ENCODE measurements at regions not wholly inside any gene's neighbourhood (a gene's known extent, or its start where the extent isn't known, plus 50 kb on each side); places are given as distances from the start of the nearest gene placed in this dataset.

- no peak for TF ChIP-seq CTCF (IDR thresholded peaks at IDR 0.05; ENCODE audit: unreplicated experiment)
- Mint-ChIP-seq H3K36me3 (ENCODE audit: insufficient read depth, unreplicated experiment) (no peaks in the 10 kb centered on the region), H3K27ac (ENCODE audit: low read depth, unreplicated experiment) (no peak overlapping the region), H3K9me3 (ENCODE audit: unreplicated experiment) (no peaks in the 10 kb centered on the region), H3K27me3 (ENCODE audit: insufficient read depth, unreplicated experiment) (peaks cover 33% of the 10 kb centered on the region), H3K4me3 (ENCODE audit: unreplicated experiment) (no peak overlapping the region), H3K4me1 (ENCODE audit: insufficient read depth, unreplicated experiment) (no peaks in the 10 kb centered on the region)
- ChIA-PET POLR2A (no interaction called here), CTCF (no interaction called here)
- no TSS peak for BruUV-seq (replicated peaks)
- intact Hi-C loops (cut with micrococcal nuclease): no loop called here
- DNase-seq (ENCODE audit: unreplicated experiment): no peak
These were observed 145.0 kb downstream of the SLC24A2 start for GRCh38 chr9:19643875-19644274.

- peaks cover 33% of the 10 kb centered on the region for H3K27me3 Mint-ChIP-seq (ENCODE audit: insufficient read depth, unreplicated experiment)
- TF ChIP-seq CTCF (IDR thresholded peaks at IDR 0.05; ENCODE audit: unreplicated experiment): no peak
- POLR2A ChIA-PET: no interaction called here
- CTCF ChIA-PET: interaction anchor here (0.6 to 1.2 kb wide), 2 partner anchors 34 to 169 kb away, joined by 3 to 4 read pairs; no protein-coding TSS in a partner anchor
- no peak overlapping the region for H3K27ac Mint-ChIP-seq (ENCODE audit: low read depth, unreplicated experiment)
- no peaks in the 10 kb centered on the region for H3K4me1 Mint-ChIP-seq (ENCODE audit: insufficient read depth, unreplicated experiment)
- intact Hi-C loops (cut with micrococcal nuclease): no loop called here
- no TSS peak for BruUV-seq (replicated peaks)
- DNase-seq (ENCODE audit: unreplicated experiment): no peak
- no peaks in the 10 kb centered on the region for H3K9me3 Mint-ChIP-seq (ENCODE audit: unreplicated experiment)
- no peaks in the 10 kb centered on the region for H3K36me3 Mint-ChIP-seq (ENCODE audit: insufficient read depth, unreplicated experiment)
- no peak overlapping the region for H3K4me3 Mint-ChIP-seq (ENCODE audit: unreplicated experiment)
These were observed 146.6 kb downstream of the SLC24A2 start for GRCh38 chr9:19642256-19642655.

- DNase-seq (ENCODE audit: unreplicated experiment): peak; percentile 3
- Mint-ChIP-seq H3K27ac (ENCODE audit: low read depth, unreplicated experiment) (no peak overlapping the region), H3K36me3 (ENCODE audit: insufficient read depth, unreplicated experiment) (no peaks in the 10 kb centered on the region), H3K9me3 (ENCODE audit: unreplicated experiment) (no peaks in the 10 kb centered on the region), H3K27me3 (ENCODE audit: insufficient read depth, unreplicated experiment) (peaks cover 41% of the 10 kb centered on the region), H3K4me1 (ENCODE audit: insufficient read depth, unreplicated experiment) (no peaks in the 10 kb centered on the region), H3K4me3 (ENCODE audit: unreplicated experiment) (no peak overlapping the region)
- no TSS peak for BruUV-seq (replicated peaks)
- ChIA-PET POLR2A (no interaction called here), CTCF (interaction anchor here (1.2 to 1.4 kb wide), 2 partner anchors 33 to 176 kb away, joined by 3 read pairs; no protein-coding TSS in a partner anchor)
- intact Hi-C loops (cut with micrococcal nuclease): loop anchor here (2.0 kb wide), 1 partner anchor 148 kb away; no protein-coding TSS in a partner anchor
- no peak for TF ChIP-seq CTCF (IDR thresholded peaks at IDR 0.05; ENCODE audit: unreplicated experiment)
These were observed 147.8 kb downstream of the SLC24A2 start for GRCh38 chr9:19641046-19641445.

- no TSS peak for BruUV-seq (replicated peaks)
- Mint-ChIP-seq H3K4me3 (ENCODE audit: unreplicated experiment) (no peak overlapping the region), H3K4me1 (ENCODE audit: insufficient read depth, unreplicated experiment) (no peaks in the 10 kb centered on the region), H3K9me3 (ENCODE audit: unreplicated experiment) (no peaks in the 10 kb centered on the region), H3K36me3 (ENCODE audit: insufficient read depth, unreplicated experiment) (no peaks in the 10 kb centered on the region), H3K27ac (ENCODE audit: low read depth, unreplicated experiment) (no peak overlapping the region), H3K27me3 (ENCODE audit: insufficient read depth, unreplicated experiment) (peaks cover 47% of the 10 kb centered on the region)
- intact Hi-C loops (cut with micrococcal nuclease): loop anchor here (2.0 kb wide), 1 partner anchor 147 kb away; no protein-coding TSS in a partner anchor
- CTCF ChIA-PET: interaction anchor here (0.8 to 1.4 kb wide), 2 partner anchors 15 to 175 kb away, joined by 3 read pairs; no protein-coding TSS in a partner anchor
- no peak for TF ChIP-seq CTCF (IDR thresholded peaks at IDR 0.05; ENCODE audit: unreplicated experiment)
- POLR2A ChIA-PET: no interaction called here
- no peak for DNase-seq (ENCODE audit: unreplicated experiment)
These were observed 148.8 kb downstream of the SLC24A2 start for GRCh38 chr9:19640014-19640413.
